Mammary epithelial cell (primary cell): ENCODE measurements at regions not wholly inside any gene's neighbourhood (a gene's known extent, or its start where the extent isn't known, plus 50 kb on each side); places are given as distances from the start of the nearest gene placed in this dataset.

Source experiments
- CTCF ChIP-seq, 2 donors: IDR thresholded peaks in 1 of 2; conservative IDR thresholded peaks in 1 of 2; 2 replicates each; pipeline ENCODE4 v1.5.1; 2011 to 2012; ENCODE audit warnings: inconsistent platforms in 2 of 2, low read length in 2 of 2, mild to moderate bottlenecking in 2 of 2, control low read depth in 1 of 2, low read depth in 1 of 2; ENCODE audit not compliant: insufficient read depth in 1 of 2; ENCODE audit errors: extremely low read depth in 1 of 2
- EZH2 ChIP-seq: IDR thresholded peaks from 2 replicates; pipeline ENCODE4 v1.6.1; 2012; ENCODE audit warnings: low read length, inconsistent platforms, borderline replicate concordance

- TF ChIP-seq CTCF (conservative IDR thresholded peaks at IDR 0.05 in 1 of 2, IDR thresholded peaks at IDR 0.05 in 1 of 2; ENCODE audit: extremely low read depth in 1 of 2, insufficient read depth in 1 of 2, low read depth in 1 of 2, low read length in 2 of 2) (no peak), EZH2 (no peak)
Measured at GRCh38 chr6:113587078-113587699, 270.0 kb upstream of the MARCKS start.
